Activated T-cell treated with anti-CD3 and anti-CD28 coated beads, Interleukin-2, amount 50 U/mL, for 4 hours (primary cell): ENCODE measurements at regions not wholly inside any gene's neighbourhood (a gene's known extent, or its start where the extent isn't known, plus 50 kb on each side); places are given as distances from the start of the nearest gene placed in this dataset.

Experiments used
- ATAC-seq, 2 donors: fragments of 200-7000 bp; cut with Tn5 transposase; one replicate each; pipeline ENCODE4 v1.10.0; 2021
- DNase-seq: peaks from one replicate; pipeline ENCODE4 v3.0.0-alpha.2; 2020
- H3K27me3 Mint-ChIP-seq: one replicate; pipeline ENCODE4 v1.8.0; 2021; ENCODE audit warnings: low read depth, mixed read lengths
- H3K36me3 Mint-ChIP-seq: one replicate; pipeline ENCODE4 v1.8.0; 2022; ENCODE audit warnings: mixed read lengths; ENCODE audit not compliant: insufficient read depth
- H3K4me1 Mint-ChIP-seq: one replicate; pipeline ENCODE4 v1.8.0; 2021; ENCODE audit warnings: low read depth, mixed read lengths
- H3K4me3 Mint-ChIP-seq: one replicate; pipeline ENCODE4 v1.8.0; 2021; ENCODE audit warnings: mild to moderate bottlenecking, moderate library complexity, mixed read lengths
- H3K9me3 Mint-ChIP-seq: one replicate; pipeline ENCODE4 v1.8.0; 2021; ENCODE audit warnings: mixed read lengths

GRCh38 chr5:5619546-5619945 lies 197.1 kb downstream of the ICE1 start:
- H3K27me3 Mint-ChIP-seq = peaks cover 6% of the 10 kb centered on the region

GRCh38 chr5:5617024-5617423 lies 194.5 kb downstream of the ICE1 start:
- H3K4me1 Mint-ChIP-seq = no peaks in the 10 kb centered on the region
- no peaks in the 10 kb centered on the region for H3K36me3 Mint-ChIP-seq
- ATAC-seq = no peak
- H3K9me3 Mint-ChIP-seq = peaks cover 3% of the 10 kb centered on the region
- no peak overlapping the region for H3K4me3 Mint-ChIP-seq
- DNase-seq = no peak
- H3K27me3 Mint-ChIP-seq = peaks cover 6% of the 10 kb centered on the region

More at GRCh38 chr5:5619546-5619945, 197.1 kb downstream of the ICE1 start:
- Mint-ChIP-seq H3K4me3 (no peak overlapping the region), H3K36me3 (no peaks in the 10 kb centered on the region), H3K4me1 (no peaks in the 10 kb centered on the region), H3K9me3 (peaks cover 17% of the 10 kb centered on the region)
- ATAC-seq (no peak), DNase-seq (no peak)

GRCh38 chr5:5616247-5616895 lies 193.9 kb downstream of the ICE1 start:
- Mint-ChIP-seq H3K27me3 (peaks cover 6% of the 10 kb centered on the region), H3K36me3 (no peaks in the 10 kb centered on the region), H3K4me3 (no peak overlapping the region), H3K4me1 (no peaks in the 10 kb centered on the region), H3K9me3 (no peaks in the 10 kb centered on the region)
- no peak for DNase-seq
- no peak for ATAC-seq

- no peak for DNase-seq
- Mint-ChIP-seq H3K4me3 (no peak overlapping the region), H3K9me3 (no peaks in the 10 kb centered on the region), H3K27me3 (peaks cover 6% of the 10 kb centered on the region), H3K4me1 (no peaks in the 10 kb centered on the region), H3K36me3 (no peaks in the 10 kb centered on the region)
- ATAC-seq = no peak
Observed at GRCh38 chr5:5615569-5615968, 193.1 kb downstream of the ICE1 start.

- no peaks in the 10 kb centered on the region for H3K36me3 Mint-ChIP-seq
- no peaks in the 10 kb centered on the region for H3K4me1 Mint-ChIP-seq
- ATAC-seq (no peak), DNase-seq (no peak)
- H3K9me3 Mint-ChIP-seq = no peaks in the 10 kb centered on the region
- H3K27me3 Mint-ChIP-seq = peaks cover 2% of the 10 kb centered on the region
- no peak overlapping the region for H3K4me3 Mint-ChIP-seq
Observed at GRCh38 chr5:5613261-5613990, 190.9 kb downstream of the ICE1 start.

- DNase-seq (no peak), ATAC-seq (no peak)
- no peaks in the 10 kb centered on the region for H3K9me3 Mint-ChIP-seq
- no peaks in the 10 kb centered on the region for H3K36me3 Mint-ChIP-seq
- H3K4me3 Mint-ChIP-seq = no peak overlapping the region
- peaks cover 2% of the 10 kb centered on the region for H3K27me3 Mint-ChIP-seq
- no peaks in the 10 kb centered on the region for H3K4me1 Mint-ChIP-seq
Observed at GRCh38 chr5:5612096-5612495, 189.6 kb downstream of the ICE1 start.

GRCh38 chr5:5609935-5610334 lies 187.5 kb downstream of the ICE1 start:
- no peaks in the 10 kb centered on the region for H3K36me3 Mint-ChIP-seq
- ATAC-seq = no peak

GRCh38 chr5:5605170-5605764 lies 182.8 kb downstream of the ICE1 start:
- H3K27me3 Mint-ChIP-seq = no peaks in the 10 kb centered on the region
- H3K4me1 Mint-ChIP-seq = no peaks in the 10 kb centered on the region
- no peak for DNase-seq
- H3K4me3 Mint-ChIP-seq = no peak overlapping the region
- no peak for ATAC-seq
- H3K9me3 Mint-ChIP-seq = no peaks in the 10 kb centered on the region
- no peaks in the 10 kb centered on the region for H3K36me3 Mint-ChIP-seq

More at GRCh38 chr5:5609935-5610334, 187.5 kb downstream of the ICE1 start:
- no peak overlapping the region for H3K4me3 Mint-ChIP-seq
- H3K4me1 Mint-ChIP-seq = no peaks in the 10 kb centered on the region
- DNase-seq = no peak
- no peaks in the 10 kb centered on the region for H3K27me3 Mint-ChIP-seq
- H3K9me3 Mint-ChIP-seq = no peaks in the 10 kb centered on the region

GRCh38 chr5:5602554-5602953 lies 180.1 kb downstream of the ICE1 start:
- DNase-seq = no peak
- Mint-ChIP-seq H3K4me1 (no peaks in the 10 kb centered on the region), H3K27me3 (no peaks in the 10 kb centered on the region), H3K36me3 (no peaks in the 10 kb centered on the region), H3K4me3 (no peak overlapping the region), H3K9me3 (no peaks in the 10 kb centered on the region)
- no peak for ATAC-seq

- no peak for DNase-seq
- no peaks in the 10 kb centered on the region for H3K9me3 Mint-ChIP-seq
- H3K4me3 Mint-ChIP-seq = no peak overlapping the region
Observed at GRCh38 chr5:5598547-5599113, 176.2 kb downstream of the ICE1 start.

GRCh38 chr5:5593391-5593790 lies 170.9 kb downstream of the ICE1 start:
- no peak for ATAC-seq
- H3K4me3 Mint-ChIP-seq = no peak overlapping the region
- peaks cover 3% of the 10 kb centered on the region for H3K27me3 Mint-ChIP-seq
- no peaks in the 10 kb centered on the region for H3K36me3 Mint-ChIP-seq
- no peaks in the 10 kb centered on the region for H3K4me1 Mint-ChIP-seq
- H3K9me3 Mint-ChIP-seq = no peaks in the 10 kb centered on the region
- no peak for DNase-seq

More at GRCh38 chr5:5598547-5599113, 176.2 kb downstream of the ICE1 start:
- no peak for ATAC-seq
- Mint-ChIP-seq H3K36me3 (no peaks in the 10 kb centered on the region), H3K27me3 (no peaks in the 10 kb centered on the region), H3K4me1 (no peaks in the 10 kb centered on the region)

- ATAC-seq = no peak
- H3K36me3 Mint-ChIP-seq = no peaks in the 10 kb centered on the region
- no peaks in the 10 kb centered on the region for H3K4me1 Mint-ChIP-seq
- H3K27me3 Mint-ChIP-seq = peaks cover 7% of the 10 kb centered on the region
- no peak overlapping the region for H3K4me3 Mint-ChIP-seq
- no peak for DNase-seq
- no peaks in the 10 kb centered on the region for H3K9me3 Mint-ChIP-seq
Observed at GRCh38 chr5:5592541-5592940, 170.1 kb downstream of the ICE1 start.

- no peak overlapping the region for H3K4me3 Mint-ChIP-seq
- DNase-seq (no peak), ATAC-seq (no peak)
- H3K9me3 Mint-ChIP-seq = no peaks in the 10 kb centered on the region
- H3K27me3 Mint-ChIP-seq = peaks cover 14% of the 10 kb centered on the region
- no peaks in the 10 kb centered on the region for H3K4me1 Mint-ChIP-seq
- H3K36me3 Mint-ChIP-seq = no peaks in the 10 kb centered on the region
Observed at GRCh38 chr5:5591567-5591966, 169.1 kb downstream of the ICE1 start.

GRCh38 chr5:5589857-5590256 lies 167.4 kb downstream of the ICE1 start:
- ATAC-seq = no peak
- no peaks in the 10 kb centered on the region for H3K9me3 Mint-ChIP-seq
- no peaks in the 10 kb centered on the region for H3K36me3 Mint-ChIP-seq
- DNase-seq = no peak
- H3K4me1 Mint-ChIP-seq = no peaks in the 10 kb centered on the region
- no peak overlapping the region for H3K4me3 Mint-ChIP-seq
- H3K27me3 Mint-ChIP-seq = peaks cover 14% of the 10 kb centered on the region
